Uterus (tissue), 3 donors: ENCODE measurements at regions not wholly inside any gene's neighbourhood (a gene's known extent, or its start where the extent isn't known, plus 50 kb on each side); places are given as distances from the start of the nearest gene placed in this dataset.
"Not testable (repeated sequence)": the region's sequence is repeated elsewhere in the genome, so short reads cannot be mapped to it uniquely, and the experiment has no call there.

Source experiments
- DNase-seq, 2 donors: peaks; one replicate each; pipeline ENCODE4 v3.0.0-alpha.2; 2019 to 2020
- H3K27ac ChIP-seq, 2 donors: fragments of 200-600 bp; sonication (generic); 1 replicate in 1 of 2; 2 replicates in 1 of 2; pipeline ENCODE4 v1.5.1; 2016 to 2018
- H3K27me3 ChIP-seq, 2 donors: fragments of 200-600 bp; sonication (generic); one replicate each; pipeline ENCODE4 v1.5.1; 2018 to 2019; ENCODE audit warnings: control low read depth in 1 of 2
- H3K36me3 ChIP-seq, 2 donors: fragments of 200-600 bp; sonication (generic); one replicate each; pipeline ENCODE4 v1.5.1; 2019; ENCODE audit warnings: control low read depth in 1 of 2
- H3K4me1 ChIP-seq, 2 donors: fragments of 200-600 bp; sonication (generic); one replicate each; pipeline ENCODE4 v1.5.1; 2018 to 2019; ENCODE audit warnings: control low read depth in 1 of 2
- H3K4me3 ChIP-seq, 2 donors: fragments of 200-600 bp; sonication (generic); 1 replicate in 1 of 2; 2 replicates in 1 of 2; pipeline ENCODE4 v1.5.1; 2018 to 2019; ENCODE audit warnings: mild to moderate bottlenecking in 1 of 2
- H3K9me3 ChIP-seq, 2 donors: fragments of 200-600 bp; sonication (generic); one replicate each; pipeline ENCODE4 v1.5.1; 2019; ENCODE audit warnings: control low read depth in 1 of 2
- intact Hi-C: fragments of 100-400 bp; cut with DNase I; formaldehyde crosslinking; loops from one replicate; pipeline ENCODE4 v1.15.1; 2023; ENCODE audit warnings: low total_unique reads
- donor health status: DM: yes; HTN: yes; CAD: no.

GRCh38 chr9:66829853-66830252, 70.7 kb upstream of the ZNF658 start:
- H3K9me3 ChIP-seq, H3K4me3 ChIP-seq, intact Hi-C loops, DNase-seq, H3K4me1 ChIP-seq, H3K27ac ChIP-seq, H3K27me3 ChIP-seq, H3K36me3 ChIP-seq: not testable (repeated sequence)

DNA sequence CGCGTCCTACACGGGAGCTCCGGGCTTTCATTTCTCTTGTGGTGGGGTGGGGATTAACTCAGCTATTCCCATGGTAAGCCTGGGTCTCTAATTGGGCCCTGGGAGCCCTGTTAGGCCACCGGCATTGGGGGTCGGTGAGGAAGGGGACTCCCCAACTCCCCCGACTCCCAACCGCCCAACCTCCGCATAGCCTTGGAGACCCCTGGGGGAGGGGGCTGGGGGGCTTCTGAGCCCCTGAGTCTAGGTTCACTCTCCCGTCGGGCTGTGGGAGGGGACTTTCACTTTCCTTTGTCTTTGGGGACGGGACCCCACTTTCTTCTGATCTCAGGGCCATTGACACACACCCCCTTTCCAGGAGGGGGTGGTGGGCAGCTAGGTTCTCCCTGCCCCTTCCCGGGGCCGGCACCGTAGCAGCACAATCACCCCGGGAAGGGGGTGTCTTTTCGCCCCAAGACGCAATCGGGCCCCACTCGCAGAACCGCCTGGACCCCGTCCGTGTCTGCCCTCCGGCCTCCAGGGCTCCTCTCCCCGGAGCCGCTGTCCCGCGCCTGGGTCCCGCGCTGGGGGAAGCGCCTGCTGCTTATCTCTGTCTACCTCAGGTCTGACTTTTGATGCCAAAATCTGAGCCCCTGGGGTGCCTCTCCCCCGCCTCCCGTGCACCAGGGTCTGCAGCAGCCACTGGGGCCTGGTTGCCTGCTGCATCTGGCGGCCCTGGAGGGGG, 69.6 kb upstream of the ZNF658 start:
- DNase-seq, H3K4me1 ChIP-seq, intact Hi-C loops, H3K9me3 ChIP-seq, H3K36me3 ChIP-seq, H3K27ac ChIP-seq, H3K27me3 ChIP-seq, H3K4me3 ChIP-seq: not testable (repeated sequence)

- H3K9me3 ChIP-seq, H3K36me3 ChIP-seq, H3K4me3 ChIP-seq, H3K27me3 ChIP-seq, H3K4me1 ChIP-seq, intact Hi-C loops, DNase-seq, H3K27ac ChIP-seq: not testable (repeated sequence)
These were observed 68.3 kb upstream of the ZNF658 start for GRCh38 chr9:66832222-66832621.

- H3K4me3 ChIP-seq, H3K4me1 ChIP-seq, DNase-seq, H3K27me3 ChIP-seq, H3K36me3 ChIP-seq, intact Hi-C loops, H3K9me3 ChIP-seq, H3K27ac ChIP-seq: not testable (repeated sequence)
These were observed 63.1 kb upstream of the ZNF658 start for GRCh38 chr9:66837242-66837937.
